Immature natural killer cell (primary cell): ENCODE measurements at regions not wholly inside any gene's neighbourhood (a gene's known extent, or its start where the extent isn't known, plus 50 kb on each side); places are given as distances from the start of the nearest gene placed in this dataset.
"Not testable (repeated sequence)": the region's sequence is repeated elsewhere in the genome, so short reads cannot be mapped to it uniquely, and the experiment has no call there.

Experiments used
- DNase-seq, 3 donors: peaks; one replicate each; pipeline ENCODE4 v3.0.0; 2022; ENCODE audit warnings: mixed read lengths in 1 of 3
- H3K27ac Mint-ChIP-seq, 6 donors: one replicate each; pipeline ENCODE4 v1.8.0; 2020; ENCODE audit warnings: mixed read lengths in 6 of 6, mild to moderate bottlenecking in 5 of 6, inconsistent platforms in 4 of 6, moderate library complexity in 3 of 6
- H3K27me3 Mint-ChIP-seq, 3 donors: one replicate each; pipeline ENCODE4 v1.8.0; 2020 to 2021; ENCODE audit warnings: low read depth in 3 of 3, mild to moderate bottlenecking in 3 of 3, mixed read lengths in 3 of 3, moderate library complexity in 3 of 3, inconsistent platforms in 1 of 3
- H3K36me3 Mint-ChIP-seq, 3 donors: one replicate each; pipeline ENCODE4 v1.8.0; 2020; ENCODE audit warnings: mixed read lengths in 3 of 3, inconsistent platforms in 2 of 3, mild to moderate bottlenecking in 2 of 3
- H3K4me1 Mint-ChIP-seq, 2 donors: one replicate each; pipeline ENCODE4 v1.8.0; 2020; ENCODE audit warnings: inconsistent platforms in 2 of 2, mild to moderate bottlenecking in 2 of 2, mixed read lengths in 2 of 2, moderate library complexity in 1 of 2
- H3K4me3 Mint-ChIP-seq, 5 donors: one replicate each; pipeline ENCODE4 v1.8.0; 2020; ENCODE audit warnings: mild to moderate bottlenecking in 5 of 5, mixed read lengths in 5 of 5, inconsistent platforms in 3 of 5, moderate library complexity in 3 of 5
- H3K9me3 Mint-ChIP-seq, 6 donors: one replicate each; pipeline ENCODE4 v1.8.0; 2020; ENCODE audit warnings: mild to moderate bottlenecking in 6 of 6, mixed read lengths in 6 of 6, inconsistent platforms in 4 of 6, moderate library complexity in 3 of 6

DNA sequence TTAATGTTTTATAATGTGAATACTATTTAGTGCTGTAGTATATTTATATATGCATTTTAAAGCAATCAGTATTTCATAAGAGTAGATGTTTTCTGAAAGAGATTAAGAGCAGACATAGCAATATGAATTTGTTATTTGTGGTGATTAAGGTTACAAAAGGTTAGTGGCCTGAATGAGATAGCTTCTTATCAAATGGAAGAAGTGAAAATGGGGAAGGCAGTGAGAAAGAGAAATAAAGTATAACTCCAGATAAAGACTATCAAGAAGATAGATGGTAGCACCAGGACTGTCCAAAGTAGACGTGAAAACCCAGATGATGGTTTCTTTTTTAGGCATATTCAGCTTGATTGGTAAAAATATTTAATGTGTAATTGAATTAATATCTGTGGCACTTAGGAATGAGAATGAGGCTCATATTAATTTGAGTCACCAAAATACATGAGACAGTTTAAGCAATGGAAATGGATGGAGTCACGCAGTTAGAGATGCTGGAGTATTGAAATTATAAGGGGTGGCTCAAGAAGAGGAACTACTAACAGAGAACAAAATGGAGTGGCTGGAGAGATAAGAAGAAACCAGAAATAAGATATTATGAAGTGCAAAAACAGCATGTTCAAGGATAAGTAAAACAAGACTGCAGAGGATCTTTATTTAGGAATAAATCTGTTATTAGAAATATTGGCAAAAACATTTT, 288.0 kb upstream of the SEMA3C start:
- Mint-ChIP-seq H3K36me3 (peaks cover 0 to 3% (median 0%) of the 10 kb centered on the region in 3 donors), H3K27ac (no peak overlapping the region), H3K4me1 (no peaks in the 10 kb centered on the region), H3K27me3 (peaks cover 0 to 3% (median 0%) of the 10 kb centered on the region in 3 donors), H3K4me3 (no peak overlapping the region), H3K9me3 (peaks cover 0 to 42% (median 7%) of the 10 kb centered on the region in 6 donors)
- no peak for DNase-seq

DNA sequence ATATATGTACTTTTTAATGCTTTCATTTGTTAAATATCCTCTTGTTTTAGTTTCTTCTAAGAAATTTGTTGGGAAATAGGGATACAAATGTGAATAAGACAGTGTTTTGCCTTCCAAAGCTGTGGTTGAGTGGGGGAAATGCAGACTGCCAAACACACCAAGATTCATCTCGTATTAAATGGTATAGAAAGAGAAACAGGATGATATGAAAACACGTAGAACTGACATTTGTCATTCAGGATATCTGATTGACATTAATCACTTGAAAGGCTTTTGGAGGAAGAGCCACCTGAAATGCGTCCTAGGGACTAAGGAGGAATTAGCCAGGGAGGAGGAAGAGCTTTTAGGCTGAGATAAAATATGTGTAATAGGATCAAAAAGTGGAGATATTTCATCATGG, 287.4 kb upstream of the SEMA3C start:
- Mint-ChIP-seq H3K9me3 (peaks cover 0 to 37% (median 6%) of the 10 kb centered on the region in 6 donors), H3K36me3 (no peaks in the 10 kb centered on the region), H3K27me3 (peaks cover 0 to 3% (median 0%) of the 10 kb centered on the region in 3 donors), H3K4me1 (no peaks in the 10 kb centered on the region), H3K4me3 (no peak overlapping the region), H3K27ac (no peak overlapping the region)
- no peak for DNase-seq

DNA sequence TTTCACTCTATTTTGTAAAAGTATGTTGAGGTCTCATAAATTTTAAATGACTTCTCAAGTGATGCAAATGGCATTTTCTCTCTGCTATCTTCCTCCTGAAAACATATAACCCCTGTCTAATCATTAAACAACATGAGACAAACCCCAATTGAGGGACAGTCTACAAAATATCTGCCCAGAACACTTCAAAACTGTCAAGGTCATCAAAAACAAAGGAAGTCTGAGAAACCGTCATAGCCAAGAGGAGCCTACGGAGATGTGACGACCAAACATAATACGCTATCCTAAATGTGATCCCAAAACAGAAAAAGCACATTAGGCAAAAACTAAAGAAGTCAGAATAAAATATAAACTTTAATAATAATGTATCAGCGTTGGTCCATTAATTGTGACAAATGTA, 282.3 kb upstream of the SEMA3C start:
- Mint-ChIP-seq H3K27ac (no peak overlapping the region), H3K4me3 (no peak overlapping the region), H3K4me1 (no peaks in the 10 kb centered on the region), H3K27me3 (no peaks in the 10 kb centered on the region), H3K9me3 (peaks cover 2 to 39% (median 7%) of the 10 kb centered on the region in 6 donors), H3K36me3 (no peaks in the 10 kb centered on the region)
- no peak for DNase-seq

DNA sequence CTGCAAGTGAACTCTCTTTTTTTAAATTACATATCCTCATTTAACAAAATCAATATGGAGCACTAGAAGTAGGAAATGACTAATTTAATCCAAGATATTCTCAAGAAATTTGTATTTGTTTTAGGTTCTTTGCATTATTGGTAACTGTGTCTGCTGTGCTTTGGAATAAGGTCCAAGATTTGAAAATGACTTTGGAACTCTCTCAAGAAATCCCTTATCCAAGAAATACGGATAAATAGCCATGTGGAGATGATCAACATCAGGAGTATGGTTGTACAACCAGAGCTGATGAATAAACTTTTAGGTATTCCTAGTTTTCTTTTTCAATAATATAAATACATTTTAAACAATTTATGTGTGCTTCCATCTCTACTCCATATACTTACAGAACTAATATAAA, 279.9 kb upstream of the SEMA3C start:
- H3K27me3 Mint-ChIP-seq: no peaks in the 10 kb centered on the region
- no peak for DNase-seq
- H3K27ac Mint-ChIP-seq: no peak overlapping the region
- H3K4me3 Mint-ChIP-seq: no peak overlapping the region
- H3K4me1 Mint-ChIP-seq: no peaks in the 10 kb centered on the region
- no peaks in the 10 kb centered on the region for H3K36me3 Mint-ChIP-seq
- peaks cover 2 to 41% (median 8%) of the 10 kb centered on the region in 6 donors for H3K9me3 Mint-ChIP-seq

DNA sequence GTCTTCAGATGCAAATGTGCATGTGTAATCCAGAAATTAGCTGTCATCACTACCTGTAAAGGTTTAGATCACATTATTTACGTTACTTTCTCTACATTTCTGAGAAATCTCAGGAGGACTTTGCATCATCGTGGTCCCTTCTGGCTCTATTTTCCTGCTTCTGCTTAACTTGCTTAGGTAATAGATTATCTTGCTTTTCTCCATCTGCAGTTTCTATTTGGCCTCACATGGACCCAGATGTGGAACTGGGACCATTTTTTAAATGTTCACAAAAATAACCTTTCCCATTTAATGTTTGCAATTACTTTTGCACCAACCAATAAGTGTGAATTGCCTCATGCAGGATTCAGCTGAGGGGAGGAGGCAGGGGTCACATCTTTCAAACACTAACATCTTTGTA, 278.4 kb upstream of the SEMA3C start:
- no peak overlapping the region for H3K27ac Mint-ChIP-seq
- no peak for DNase-seq
- peaks cover 2 to 39% (median 11%) of the 10 kb centered on the region in 6 donors for H3K9me3 Mint-ChIP-seq
- H3K4me3 Mint-ChIP-seq: no peak overlapping the region
- no peaks in the 10 kb centered on the region for H3K4me1 Mint-ChIP-seq
- H3K27me3 Mint-ChIP-seq: no peaks in the 10 kb centered on the region
- H3K36me3 Mint-ChIP-seq: no peaks in the 10 kb centered on the region

DNA sequence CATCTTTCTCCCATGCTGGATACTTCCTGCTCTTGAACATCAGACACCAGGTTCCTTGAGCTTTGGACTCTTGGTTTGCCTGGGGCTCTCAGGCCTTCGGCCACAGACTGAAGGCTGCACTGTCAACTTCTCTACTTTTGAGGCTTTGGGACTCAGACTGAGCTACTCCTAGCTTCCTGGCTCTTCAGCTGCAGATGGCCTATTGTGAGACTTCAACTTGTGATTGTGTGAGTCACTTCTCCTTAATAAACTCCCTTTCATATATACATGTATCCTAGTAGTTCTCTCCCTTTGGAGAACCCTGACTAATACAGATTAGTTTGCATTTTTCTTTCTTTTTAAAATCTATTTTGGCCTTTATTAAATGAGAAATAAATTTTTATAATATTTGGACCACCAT, 276.2 kb upstream of the SEMA3C start:
- no peaks in the 10 kb centered on the region for H3K4me1 Mint-ChIP-seq
- no peak overlapping the region for H3K4me3 Mint-ChIP-seq
- no peak for DNase-seq
- H3K27me3 Mint-ChIP-seq: no peaks in the 10 kb centered on the region
- H3K36me3 Mint-ChIP-seq: no peaks in the 10 kb centered on the region
- H3K27ac Mint-ChIP-seq: no peak overlapping the region
- peaks cover 2 to 44% (median 10%) of the 10 kb centered on the region in 6 donors for H3K9me3 Mint-ChIP-seq

DNA sequence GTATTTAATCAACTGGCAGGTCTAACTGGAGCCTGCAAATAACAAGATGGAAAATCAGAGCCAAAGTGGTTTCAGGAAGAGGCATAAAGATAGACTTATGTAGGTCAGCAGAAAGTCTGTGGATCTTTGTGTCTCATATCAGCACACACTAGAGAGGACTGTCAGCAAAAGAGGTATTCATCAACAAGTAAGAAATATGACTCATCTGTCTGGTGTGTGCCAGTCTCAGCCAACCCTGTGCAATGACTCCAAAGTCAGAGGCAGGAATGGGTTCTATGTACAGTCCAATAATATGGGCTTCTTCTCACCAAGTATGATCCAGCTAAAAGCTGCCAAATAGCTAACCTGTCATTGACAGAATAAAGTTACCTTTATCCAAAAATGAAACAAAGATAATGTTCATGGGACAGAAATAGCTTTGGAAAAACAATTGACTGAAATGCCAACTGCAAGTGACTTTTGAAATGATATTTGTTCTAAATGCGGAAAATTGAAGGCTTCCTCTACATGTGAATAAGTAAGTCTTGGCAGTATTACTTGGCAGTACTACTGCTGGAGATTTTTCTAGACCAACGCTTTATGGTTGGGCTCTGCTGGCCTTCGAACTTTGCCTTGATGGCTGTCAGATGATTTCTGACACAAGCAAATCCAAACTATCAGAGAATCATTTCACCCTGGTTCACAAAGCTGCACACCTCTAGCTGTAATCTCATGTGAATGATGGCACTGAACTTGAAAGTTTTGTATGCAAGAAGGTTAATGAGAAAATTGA, 272.3 kb upstream of the SEMA3C start:
- Mint-ChIP-seq H3K4me1 (no peaks in the 10 kb centered on the region), H3K27me3 (peaks cover 0 to 4% (median 0%) of the 10 kb centered on the region in 3 donors)

DNA sequence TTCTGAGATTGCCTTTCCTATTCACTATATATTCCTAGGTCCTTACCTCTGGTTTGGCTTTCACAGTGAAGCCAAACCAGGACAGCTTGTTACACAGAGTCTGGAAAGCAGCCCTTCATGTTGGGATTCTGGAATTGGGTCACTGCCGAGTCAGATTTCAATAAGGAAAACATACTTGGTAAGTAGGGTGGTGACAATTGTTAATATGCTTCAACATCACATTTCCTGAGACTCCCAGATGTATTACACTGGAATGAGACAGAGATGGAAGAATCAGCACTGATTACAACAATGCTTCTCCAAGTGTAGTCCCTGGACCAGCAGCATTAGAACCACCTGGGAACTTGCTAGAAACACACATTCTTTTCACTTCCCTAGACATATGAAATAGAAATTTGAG, 268.9 kb upstream of the SEMA3C start:
- no peaks in the 10 kb centered on the region for H3K36me3 Mint-ChIP-seq
- no peak overlapping the region for H3K4me3 Mint-ChIP-seq
- peaks cover 0 to 4% (median 0%) of the 10 kb centered on the region in 3 donors for H3K27me3 Mint-ChIP-seq
- peaks cover 0 to 24% (median 6%) of the 10 kb centered on the region in 6 donors for H3K9me3 Mint-ChIP-seq
- peaks cover 0 to 2% of the 10 kb centered on the region in 2 donors for H3K4me1 Mint-ChIP-seq
- DNase-seq: no peak
- no peak overlapping the region for H3K27ac Mint-ChIP-seq

More for the DNA sequence above, 272.3 kb upstream of the SEMA3C start:
- peaks cover 2 to 40% (median 10%) of the 10 kb centered on the region in 6 donors for H3K9me3 Mint-ChIP-seq
- H3K27ac Mint-ChIP-seq: no peak overlapping the region
- DNase-seq: no peak
- H3K36me3 Mint-ChIP-seq: no peaks in the 10 kb centered on the region
- no peak overlapping the region for H3K4me3 Mint-ChIP-seq

DNA sequence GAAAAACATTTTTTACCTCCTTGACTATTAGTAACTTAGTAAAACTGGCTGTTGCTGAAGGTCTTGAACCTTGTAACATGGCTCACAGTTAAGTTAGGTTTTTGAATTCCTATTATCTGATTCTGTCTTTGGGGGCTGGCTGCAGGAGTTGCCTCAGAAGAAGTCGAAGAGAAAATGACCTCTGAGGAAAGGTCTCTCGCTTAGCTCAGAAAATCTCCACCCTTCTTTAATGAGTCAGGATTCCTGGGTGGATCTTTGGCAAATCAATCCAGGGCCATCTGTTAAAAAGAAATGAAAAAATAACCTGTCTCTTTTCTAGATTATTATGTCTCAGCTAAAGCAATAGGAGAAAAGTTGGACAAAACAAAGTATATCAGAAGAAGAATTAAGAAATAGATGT, 267.8 kb upstream of the SEMA3C start:
- H3K4me3 Mint-ChIP-seq: no peak overlapping the region

DNA sequence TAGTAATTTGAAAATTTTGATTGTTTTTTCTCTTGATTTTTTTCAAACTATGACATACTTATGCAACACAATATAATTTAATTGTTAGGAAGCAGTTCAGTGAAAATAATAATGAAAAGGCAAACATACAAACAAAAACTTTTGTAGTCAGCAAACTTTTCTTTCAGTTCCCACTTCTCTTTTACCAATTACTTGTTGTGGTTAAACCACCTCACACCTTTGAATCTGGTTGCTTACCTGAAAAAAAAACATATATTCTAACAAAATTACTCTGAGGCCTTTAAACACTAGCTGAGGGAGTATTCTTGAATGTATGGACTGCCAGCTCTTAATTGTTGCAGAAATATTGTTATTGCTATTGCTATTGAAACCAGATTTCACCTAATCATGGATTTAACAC, 266.2 kb upstream of the SEMA3C start:
- DNase-seq: no peak
- no peaks in the 10 kb centered on the region for H3K36me3 Mint-ChIP-seq
- H3K4me3 Mint-ChIP-seq: no peak overlapping the region
- peaks cover 4 to 36% (median 11%) of the 10 kb centered on the region in 6 donors for H3K9me3 Mint-ChIP-seq
- H3K4me1 Mint-ChIP-seq: peaks cover 0 to 2% of the 10 kb centered on the region in 2 donors
- no peak overlapping the region for H3K27ac Mint-ChIP-seq
- peaks cover 0 to 4% (median 2%) of the 10 kb centered on the region in 3 donors for H3K27me3 Mint-ChIP-seq

More for the DNA sequence above, 267.8 kb upstream of the SEMA3C start:
- Mint-ChIP-seq H3K27ac (no peak overlapping the region), H3K4me1 (peaks cover 0 to 2% of the 10 kb centered on the region in 2 donors), H3K9me3 (peaks cover 0 to 29% (median 6%) of the 10 kb centered on the region in 6 donors), H3K36me3 (no peaks in the 10 kb centered on the region), H3K27me3 (peaks cover 0 to 4% (median 2%) of the 10 kb centered on the region in 3 donors)
- no peak for DNase-seq

DNA sequence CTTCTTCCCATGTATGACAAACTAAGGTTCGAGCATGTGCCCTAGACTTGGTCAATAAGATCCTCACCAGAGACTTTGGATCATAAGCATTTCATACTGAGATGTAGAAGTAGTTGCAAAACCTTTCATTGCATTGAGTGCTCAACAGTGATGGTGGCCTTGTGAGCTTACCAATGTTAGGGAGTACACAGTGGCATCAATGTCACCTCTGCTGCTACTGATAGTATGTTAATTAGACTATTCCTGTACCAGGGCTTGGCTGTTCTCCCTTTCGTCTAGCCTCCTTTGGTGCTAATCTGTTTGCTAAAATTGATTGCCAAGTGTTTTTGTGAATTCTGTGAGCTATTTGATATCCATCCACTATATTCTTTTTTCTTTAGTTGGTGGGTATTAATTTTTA, 264.5 kb upstream of the SEMA3C start:
- H3K36me3 Mint-ChIP-seq: no peaks in the 10 kb centered on the region
- peaks cover 0 to 4% (median 2%) of the 10 kb centered on the region in 3 donors for H3K27me3 Mint-ChIP-seq
- H3K27ac Mint-ChIP-seq: no peak overlapping the region
- peaks cover 0 to 2% of the 10 kb centered on the region in 2 donors for H3K4me1 Mint-ChIP-seq
- DNase-seq: no peak
- H3K9me3 Mint-ChIP-seq: peaks cover 16 to 51% (median 18%) of the 10 kb centered on the region in 6 donors
- no peak overlapping the region for H3K4me3 Mint-ChIP-seq

DNA sequence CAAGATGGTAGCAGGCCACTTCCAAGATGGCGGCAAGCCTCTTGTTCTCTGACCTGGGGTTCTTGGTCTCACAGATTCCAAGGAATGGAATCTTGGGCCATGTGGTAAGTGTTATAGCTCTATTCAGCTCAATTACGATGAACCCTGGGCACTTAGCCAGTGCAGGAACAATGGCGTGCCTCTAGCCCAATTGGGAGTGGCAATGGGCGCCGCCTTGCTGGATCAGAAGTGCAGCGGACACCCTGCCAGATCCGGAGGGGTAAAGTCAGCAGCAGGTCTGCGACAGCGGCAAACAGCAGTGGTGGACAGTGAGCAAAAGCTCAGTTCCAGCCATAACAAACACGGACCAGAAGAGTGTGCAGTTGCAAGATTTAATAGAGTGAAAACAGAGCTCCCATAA, 263.2 kb upstream of the SEMA3C start:
- not testable (repeated sequence) for H3K36me3 Mint-ChIP-seq, H3K4me1 Mint-ChIP-seq, H3K27me3 Mint-ChIP-seq, H3K27ac Mint-ChIP-seq, H3K4me3 Mint-ChIP-seq, DNase-seq
- H3K9me3 Mint-ChIP-seq: peaks cover 9 to 51% (median 19%) of the 10 kb centered on the region in 6 donors

DNA sequence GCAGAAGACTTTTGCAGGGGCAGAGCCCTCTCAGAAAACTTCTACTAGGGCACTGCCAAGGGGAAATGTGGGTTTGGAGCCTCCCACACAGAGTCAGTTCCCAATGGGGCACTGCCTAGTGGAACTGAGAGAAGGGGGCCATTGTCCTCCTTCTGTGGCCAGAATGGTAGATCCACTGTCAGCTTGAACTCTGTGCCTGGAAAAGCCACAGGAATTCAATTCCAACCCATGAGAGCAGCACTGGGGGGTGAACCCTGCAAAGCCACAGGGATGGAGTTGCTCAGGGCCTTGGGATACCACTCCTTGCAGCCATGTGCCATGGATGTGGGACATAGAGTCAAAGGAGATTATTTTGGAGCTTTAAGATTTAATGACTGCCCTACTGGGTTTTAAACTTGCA, 262.2 kb upstream of the SEMA3C start:
- Mint-ChIP-seq H3K36me3 (no peaks in the 10 kb centered on the region), H3K9me3 (peaks cover 9 to 52% (median 20%) of the 10 kb centered on the region in 6 donors), H3K4me3 (no peak overlapping the region), H3K4me1 (peaks cover 0 to 2% of the 10 kb centered on the region in 2 donors), H3K27me3 (peaks cover 0 to 2% (median 0%) of the 10 kb centered on the region in 3 donors), H3K27ac (no peak overlapping the region)
- DNase-seq: no peak

DNA sequence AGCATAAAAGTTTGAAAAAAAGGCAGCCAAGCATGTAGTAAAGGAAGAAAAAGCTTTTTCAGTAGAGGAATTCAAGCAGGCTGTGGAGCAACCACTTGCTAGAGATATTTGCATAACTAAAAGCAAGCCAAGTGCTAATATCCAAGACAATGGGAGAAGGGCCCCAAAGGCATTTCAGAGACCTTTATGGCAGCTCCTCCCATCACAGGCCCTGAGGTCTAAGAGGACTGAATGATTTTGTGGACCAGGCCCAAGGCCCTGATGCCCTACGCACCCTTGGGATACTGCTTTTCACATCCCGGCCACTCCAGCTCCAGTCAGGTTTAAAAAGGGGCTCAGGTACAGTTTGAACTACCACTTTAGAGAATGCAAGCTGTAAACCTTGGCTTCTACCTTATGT, 261.7 kb upstream of the SEMA3C start:
- H3K4me3 Mint-ChIP-seq: no peak overlapping the region
- H3K27ac Mint-ChIP-seq: no peak overlapping the region

More for the DNA sequence above, 261.7 kb upstream of the SEMA3C start:
- Mint-ChIP-seq H3K27me3 (peaks cover 0 to 2% (median 0%) of the 10 kb centered on the region in 3 donors), H3K9me3 (peaks cover 9 to 57% (median 20%) of the 10 kb centered on the region in 6 donors), H3K36me3 (no peaks in the 10 kb centered on the region), H3K4me1 (peaks cover 0 to 2% of the 10 kb centered on the region in 2 donors)
- DNase-seq: no peak
